GM21381 (cell line): ENCODE measurements at regions not wholly inside any gene's neighbourhood (a gene's known extent, or its start where the extent isn't known, plus 50 kb on each side); places are given as distances from the start of the nearest gene placed in this dataset.

Experiments
- ATAC-seq: cut with Tn5 transposase; IDR thresholded peaks from one replicate; pipeline ENCODE4 v1.9.1; 2021; ENCODE audit warnings: mild to moderate bottlenecking, moderate library complexity; ENCODE audit not compliant: unreplicated experiment

GRCh38 chr1:175866776-175867175 is 123.4 kb upstream of the TNR start:
- ATAC-seq = no peak

GRCh38 chr1:175865041-175865766 is 121.8 kb upstream of the TNR start:
- ATAC-seq = no peak

- ATAC-seq = no peak
Observed at GRCh38 chr1:175864625-175865024, 121.2 kb upstream of the TNR start.

- ATAC-seq = no peak
Observed at GRCh38 chr1:175864183-175864582, 120.8 kb upstream of the TNR start.

- no peak for ATAC-seq
Observed at GRCh38 chr1:175863299-175864050, 120.1 kb upstream of the TNR start.

- no peak for ATAC-seq
Observed at GRCh38 chr1:175862408-175862807, 119.0 kb upstream of the TNR start.

- ATAC-seq = no peak
Observed at GRCh38 chr1:175861626-175862367, 118.4 kb upstream of the TNR start.

GRCh38 chr1:175857756-175858155 is 114.4 kb upstream of the TNR start:
- ATAC-seq = no peak

GRCh38 chr1:175853681-175854080 is 110.3 kb upstream of the TNR start:
- ATAC-seq = no peak

GRCh38 chr1:175851749-175852148 is 108.4 kb upstream of the TNR start:
- ATAC-seq = no peak

GRCh38 chr1:175848329-175848728 is 104.9 kb upstream of the TNR start:
- ATAC-seq = no peak

GRCh38 chr1:175845985-175846384 is 102.6 kb upstream of the TNR start:
- no peak for ATAC-seq

- no peak for ATAC-seq
Observed at GRCh38 chr1:175845338-175845737, 101.9 kb upstream of the TNR start.

- ATAC-seq = no peak
Observed at GRCh38 chr1:175844877-175845276, 101.5 kb upstream of the TNR start.

- no peak for ATAC-seq
Observed at GRCh38 chr1:175842550-175842949, 99.2 kb upstream of the TNR start.

- no peak for ATAC-seq
Observed at GRCh38 chr1:175841738-175842187, 98.4 kb upstream of the TNR start.

- ATAC-seq = no peak
Observed at GRCh38 chr1:175840787-175841186, 97.4 kb upstream of the TNR start.

- ATAC-seq = no peak
Observed at GRCh38 chr1:175839779-175840669, 96.6 kb upstream of the TNR start.

- ATAC-seq = no peak
Observed at GRCh38 chr1:175834597-175834996, 91.2 kb upstream of the TNR start.

GRCh38 chr1:175833951-175834350 is 90.6 kb upstream of the TNR start:
- no peak for ATAC-seq

GRCh38 chr1:175833502-175833901 is 90.1 kb upstream of the TNR start:
- no peak for ATAC-seq
